Neural progenitor cell (in vitro differentiated cells): ENCODE measurements at regions not wholly inside any gene's neighbourhood (a gene's known extent, or its start where the extent isn't known, plus 50 kb on each side); places are given as distances from the start of the nearest gene placed in this dataset.
"Not testable (repeated sequence)": the region's sequence is repeated elsewhere in the genome, so short reads cannot be mapped to it uniquely, and the experiment has no call there.

ENCODE experiments used
- DNase-seq: peaks from one replicate; pipeline ENCODE4 v3.0.0-alpha.2; 2016; ENCODE audit warnings: low spot score
- H2AFZ ChIP-seq: fragments of 200-600 bp; sonication (generic); replicated peaks from 2 replicates; pipeline ENCODE4 v1.6.1; 2016; ENCODE audit warnings: antibody characterized with exemption
- H3F3A ChIP-seq: fragments of 200-600 bp; sonication (generic); 2 replicates; pipeline ENCODE4 v1.6.1; 2016; ENCODE audit warnings: antibody characterized with exemption, low read depth
- H3K27ac ChIP-seq: fragments of 200-600 bp; sonication (generic); 2 replicates; pipeline ENCODE4 v1.5.1; 2016; ENCODE audit warnings: mild to moderate bottlenecking
- H3K27me3 ChIP-seq: fragments of 200-600 bp; sonication (generic); 2 replicates; pipeline ENCODE4 v1.6.1; 2016; ENCODE audit warnings: mild to moderate bottlenecking, moderate library complexity
- H3K36me3 ChIP-seq: fragments of 200-600 bp; sonication (generic); 2 replicates; pipeline ENCODE4 v1.5.1; 2016
- H3K4me1 ChIP-seq: fragments of 200-600 bp; sonication (generic); 2 replicates; pipeline ENCODE4 v1.6.1; 2016; ENCODE audit warnings: mixed run types
- H3K4me2 ChIP-seq: fragments of 200-600 bp; sonication (generic); 2 replicates; pipeline ENCODE4 v1.6.1; 2016
- H3K4me3 ChIP-seq: fragments of 200-600 bp; sonication (generic); 2 replicates; pipeline ENCODE4 v1.5.1; 2016
- H3K79me2 ChIP-seq: fragments of 200-600 bp; sonication (generic); 2 replicates; pipeline ENCODE4 v1.6.1; 2016; ENCODE audit warnings: low read depth
- H3K9ac ChIP-seq: fragments of 200-600 bp; sonication (generic); 2 replicates; pipeline ENCODE4 v1.6.1; 2016
- H3K9me3 ChIP-seq: fragments of 200-600 bp; sonication (generic); 2 replicates; pipeline ENCODE4 v1.5.1; 2016; ENCODE audit warnings: low read depth
- H4K20me1 ChIP-seq: fragments of 200-600 bp; sonication (generic); 2 replicates; pipeline ENCODE4 v1.6.1; 2016; ENCODE audit warnings: low read depth
- H3K27ac Mint-ChIP-seq: 3 replicates; pipeline ENCODE4 v1.8.0; 2021; ENCODE audit warnings: mixed read lengths
- H3K27me3 Mint-ChIP-seq: 2 replicates; pipeline ENCODE4 v1.8.0; 2022; ENCODE audit warnings: low read depth, mild to moderate bottlenecking, inconsistent platforms, moderate library complexity, mixed read lengths; ENCODE audit not compliant: insufficient read depth
- H3K36me3 Mint-ChIP-seq: 3 replicates; pipeline ENCODE4 v1.8.0; 2021; ENCODE audit warnings: mixed read lengths
- H3K4me1 Mint-ChIP-seq: 3 replicates; pipeline ENCODE4 v1.8.0; 2021; ENCODE audit warnings: mixed read lengths
- H3K4me3 Mint-ChIP-seq: 3 replicates; pipeline ENCODE4 v1.8.0; 2021; ENCODE audit warnings: mild to moderate bottlenecking, moderate library complexity, mixed read lengths
- H3K9me3 Mint-ChIP-seq: 3 replicates; pipeline ENCODE4 v1.8.0; 2020; ENCODE audit warnings: mixed read lengths
- EZH2 ChIP-seq: fragments of 200-600 bp; sonication (generic); IDR thresholded peaks from 2 replicates; pipeline ENCODE4 v1.6.1; 2017; ENCODE audit warnings: antibody characterized with exemption, mild to moderate bottlenecking, moderate library complexity
- EZH2phosphoT487 ChIP-seq: fragments of 200-600 bp; sonication (generic); IDR thresholded peaks from 2 replicates; pipeline ENCODE4 v1.6.1; 2017; ENCODE audit warnings: antibody characterized with exemption
- TF ChIP-seq, protein P1 (sequence below): fragments of 200-600 bp; sonication (generic); IDR thresholded peaks from 2 replicates; pipeline ENCODE4 v1.5.1; 2017; ENCODE audit warnings: antibody characterized with exemption, mild to moderate bottlenecking

DNA sequence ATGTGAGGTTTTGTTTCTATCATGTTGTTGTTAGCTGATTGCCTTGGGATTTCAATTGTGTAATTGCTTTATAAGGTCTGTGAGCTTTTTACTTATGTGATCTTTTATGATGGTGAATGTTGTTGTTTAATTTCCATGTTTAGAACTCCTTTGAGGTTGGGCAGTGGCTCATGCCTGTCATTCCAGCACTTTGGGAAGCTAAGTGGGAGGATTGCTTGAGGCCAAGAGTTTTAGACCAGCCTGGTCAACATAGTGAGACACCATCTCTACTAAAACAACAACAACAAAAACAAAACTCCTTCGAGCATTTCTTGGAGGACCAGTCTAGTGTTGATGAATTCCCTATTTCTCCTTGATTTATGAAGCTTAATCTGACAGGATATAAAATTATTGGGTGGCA is 102.1 kb upstream of the PMCH start:
- Mint-ChIP-seq H3K27me3 (no peaks in the 10 kb centered on the region), H3K4me1 (no peaks in the 10 kb centered on the region), H3K27ac (no peak overlapping the region), H3K9me3 (peaks cover 9% of the 10 kb centered on the region), H3K36me3 (no peaks in the 10 kb centered on the region), H3K4me3 (no peak overlapping the region)
- Histone ChIP-seq H4K20me1 (no peaks in the 10 kb centered on the region), H3K9me3 (no peaks in the 10 kb centered on the region), H3K4me1 (no peaks in the 10 kb centered on the region), H3F3A (no peaks in the 10 kb centered on the region), H3K27ac (no peak overlapping the region), H3K4me3 (no peak overlapping the region), H3K27me3 (no peaks in the 10 kb centered on the region), H3K36me3 (no peaks in the 10 kb centered on the region), H3K4me2 (no peak overlapping the region), H3K9ac (no peak overlapping the region), H3K79me2 (no peaks in the 10 kb centered on the region), H2AFZ (no peak overlapping the region)
- TF ChIP-seq EZH2phosphoT487 (no peak), EZH2 (no peak)
- TF ChIP-seq, protein P1, sequence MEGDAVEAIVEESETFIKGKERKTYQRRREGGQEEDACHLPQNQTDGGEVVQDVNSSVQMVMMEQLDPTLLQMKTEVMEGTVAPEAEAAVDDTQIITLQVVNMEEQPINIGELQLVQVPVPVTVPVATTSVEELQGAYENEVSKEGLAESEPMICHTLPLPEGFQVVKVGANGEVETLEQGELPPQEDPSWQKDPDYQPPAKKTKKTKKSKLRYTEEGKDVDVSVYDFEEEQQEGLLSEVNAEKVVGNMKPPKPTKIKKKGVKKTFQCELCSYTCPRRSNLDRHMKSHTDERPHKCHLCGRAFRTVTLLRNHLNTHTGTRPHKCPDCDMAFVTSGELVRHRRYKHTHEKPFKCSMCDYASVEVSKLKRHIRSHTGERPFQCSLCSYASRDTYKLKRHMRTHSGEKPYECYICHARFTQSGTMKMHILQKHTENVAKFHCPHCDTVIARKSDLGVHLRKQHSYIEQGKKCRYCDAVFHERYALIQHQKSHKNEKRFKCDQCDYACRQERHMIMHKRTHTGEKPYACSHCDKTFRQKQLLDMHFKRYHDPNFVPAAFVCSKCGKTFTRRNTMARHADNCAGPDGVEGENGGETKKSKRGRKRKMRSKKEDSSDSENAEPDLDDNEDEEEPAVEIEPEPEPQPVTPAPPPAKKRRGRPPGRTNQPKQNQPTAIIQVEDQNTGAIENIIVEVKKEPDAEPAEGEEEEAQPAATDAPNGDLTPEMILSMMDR, result no peak
- DNase-seq, result no peak

DNA sequence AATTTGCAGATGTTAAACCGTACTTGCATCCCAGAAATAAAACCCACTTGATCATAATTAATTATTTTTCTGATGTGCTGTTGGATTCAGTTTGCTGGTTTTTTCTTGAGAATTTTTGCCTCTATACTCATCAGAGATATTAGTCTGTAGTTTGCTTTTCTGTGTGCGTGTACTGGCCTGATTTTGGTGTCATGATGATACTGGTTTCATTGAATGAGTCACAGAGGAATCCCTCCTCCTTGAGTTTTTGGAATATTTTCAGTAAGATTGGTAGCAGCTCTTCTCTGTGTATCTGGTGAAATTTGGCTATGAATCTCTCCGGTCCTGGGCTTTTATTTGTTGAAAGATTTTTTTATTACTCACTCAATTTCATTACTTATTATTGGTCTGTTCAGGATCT is 100.4 kb upstream of the PMCH start:
- TF ChIP-seq, protein P1, result no peak
- TF ChIP-seq EZH2, result no peak
- TF ChIP-seq EZH2phosphoT487, result no peak
- H3K4me1 Mint-ChIP-seq, result no peaks in the 10 kb centered on the region
- no peak for DNase-seq
- no peaks in the 10 kb centered on the region for H3K27me3 Mint-ChIP-seq
- H3K4me3 Mint-ChIP-seq, result no peak overlapping the region
- Histone ChIP-seq H3F3A (no peaks in the 10 kb centered on the region), H3K4me2 (no peak overlapping the region), H3K27ac (no peak overlapping the region), H3K79me2 (no peaks in the 10 kb centered on the region), H4K20me1 (no peaks in the 10 kb centered on the region), H3K36me3 (no peaks in the 10 kb centered on the region), H3K9me3 (no peaks in the 10 kb centered on the region), H2AFZ (no peak overlapping the region), H3K4me3 (no peak overlapping the region), H3K4me1 (no peaks in the 10 kb centered on the region), H3K9ac (no peak overlapping the region), H3K27me3 (no peaks in the 10 kb centered on the region)
- peaks cover 9% of the 10 kb centered on the region for H3K9me3 Mint-ChIP-seq
- no peaks in the 10 kb centered on the region for H3K36me3 Mint-ChIP-seq
- no peak overlapping the region for H3K27ac Mint-ChIP-seq

- Mint-ChIP-seq H3K27ac (no peak overlapping the region), H3K4me3 (no peak overlapping the region), H3K4me1 (no peaks in the 10 kb centered on the region), H3K27me3 (no peaks in the 10 kb centered on the region), H3K36me3 (no peaks in the 10 kb centered on the region), H3K9me3 (peaks cover 9% of the 10 kb centered on the region)
- Histone ChIP-seq H4K20me1 (no peaks in the 10 kb centered on the region), H3K9ac (no peak overlapping the region), H3F3A (no peaks in the 10 kb centered on the region), H3K9me3 (no peaks in the 10 kb centered on the region), H3K79me2 (no peaks in the 10 kb centered on the region), H3K27me3 (no peaks in the 10 kb centered on the region), H3K27ac (no peak overlapping the region), H2AFZ (no peak overlapping the region), H3K4me1 (no peaks in the 10 kb centered on the region), H3K4me2 (no peak overlapping the region), H3K4me3 (no peak overlapping the region), H3K36me3 (no peaks in the 10 kb centered on the region)
- no peak for DNase-seq
- TF ChIP-seq EZH2, result no peak
- no peak for TF ChIP-seq EZH2phosphoT487
- TF ChIP-seq, protein P1, result no peak
Measured at GRCh38 chr12:102297412-102297811, 99.8 kb upstream of the PMCH start.

DNA sequence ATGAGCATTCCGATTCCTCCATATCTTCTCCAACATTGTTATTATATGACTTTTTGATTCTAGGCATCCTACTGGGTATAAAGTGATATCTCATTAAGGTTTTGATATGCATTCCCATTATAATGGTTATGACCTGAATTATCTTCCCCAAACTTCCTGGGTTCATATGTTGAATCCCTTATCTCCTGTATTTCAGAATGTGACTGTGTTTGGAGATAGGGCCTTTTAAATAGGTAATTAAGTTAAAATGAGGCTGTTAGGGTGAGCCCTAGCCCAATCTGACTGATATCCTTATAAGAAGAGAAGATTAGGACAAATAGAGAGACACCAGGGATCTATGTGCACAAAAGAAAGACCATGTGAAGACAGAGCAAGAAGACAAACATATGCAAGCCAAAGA is 96.9 kb upstream of the PMCH start:
- no peaks in the 10 kb centered on the region for H3K4me1 ChIP-seq
- no peak overlapping the region for H2AFZ ChIP-seq
- no peak overlapping the region for H3K27ac ChIP-seq
- no peak for DNase-seq
- no peaks in the 10 kb centered on the region for H3K36me3 Mint-ChIP-seq
- no peaks in the 10 kb centered on the region for H3K27me3 ChIP-seq
- TF ChIP-seq, protein P1, result no peak
- TF ChIP-seq EZH2phosphoT487, result no peak
- TF ChIP-seq EZH2, result no peak
- no peak overlapping the region for H3K4me2 ChIP-seq
- H3K27me3 Mint-ChIP-seq, result peaks cover 2% of the 10 kb centered on the region
- no peak overlapping the region for H3K4me3 ChIP-seq
- H3K27ac Mint-ChIP-seq, result no peak overlapping the region
- peaks cover 10% of the 10 kb centered on the region for H3K9me3 Mint-ChIP-seq
- no peaks in the 10 kb centered on the region for H3K36me3 ChIP-seq
- H3F3A ChIP-seq, result no peaks in the 10 kb centered on the region
- H3K4me3 Mint-ChIP-seq, result no peak overlapping the region
- H3K9ac ChIP-seq, result no peak overlapping the region
- H3K9me3 ChIP-seq, result no peaks in the 10 kb centered on the region
- H4K20me1 ChIP-seq, result no peaks in the 10 kb centered on the region
- H3K4me1 Mint-ChIP-seq, result no peaks in the 10 kb centered on the region
- no peaks in the 10 kb centered on the region for H3K79me2 ChIP-seq

- not testable (repeated sequence) for H3K4me1 Mint-ChIP-seq
Measured at GRCh38 chr12:102291498-102292440, 94.1 kb upstream of the PMCH start.

More at GRCh38 chr12:102291498-102292440, 94.1 kb upstream of the PMCH start:
- not testable (repeated sequence) for DNase-seq, H3K4me3 ChIP-seq, H3K4me1 ChIP-seq, H3K27ac ChIP-seq, H3K4me3 Mint-ChIP-seq, H3K27me3 ChIP-seq, H3K36me3 ChIP-seq, H3K27me3 Mint-ChIP-seq, H3K9me3 ChIP-seq, H3F3A ChIP-seq, H3K79me2 ChIP-seq, H3K4me2 ChIP-seq, H3K27ac Mint-ChIP-seq, H3K36me3 Mint-ChIP-seq, H3K9ac ChIP-seq, H4K20me1 ChIP-seq
- peak overlapping the region; percentile 1 for H2AFZ ChIP-seq
- H3K9me3 Mint-ChIP-seq, result peaks cover 11% of the 10 kb centered on the region
